ENCODE measurements at regions not wholly inside any gene's neighbourhood (a gene's known extent, or its start where the extent isn't known, plus 50 kb on each side); places are given as distances from the start of the nearest gene placed in this dataset.
"Not testable (repeated sequence)": the region's sequence is repeated elsewhere in the genome, so short reads cannot be mapped to it uniquely, and the experiment has no call there.

DNA sequence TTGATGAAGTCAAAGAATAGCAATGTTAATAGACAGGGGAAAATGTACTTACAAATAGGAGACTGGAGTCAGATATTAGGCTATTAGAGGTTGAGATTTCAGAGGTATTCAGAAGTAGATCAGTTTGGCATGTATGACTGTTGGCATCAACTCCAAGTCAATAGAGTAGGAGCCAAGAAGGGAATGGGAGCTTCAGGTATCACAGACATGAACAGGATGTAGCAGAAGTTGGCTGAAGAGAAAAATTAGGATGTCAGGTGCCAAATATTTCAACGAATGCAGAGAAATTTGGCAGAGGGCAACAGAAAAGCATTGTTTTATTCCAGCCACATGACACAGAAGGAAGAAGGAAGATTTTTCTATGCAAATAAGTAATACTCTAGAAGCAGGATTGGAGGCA is 69.7 kb downstream of the GLYATL1 start:
- no peak for DNase-seq (ENCODE audit: low spot score)

DNA sequence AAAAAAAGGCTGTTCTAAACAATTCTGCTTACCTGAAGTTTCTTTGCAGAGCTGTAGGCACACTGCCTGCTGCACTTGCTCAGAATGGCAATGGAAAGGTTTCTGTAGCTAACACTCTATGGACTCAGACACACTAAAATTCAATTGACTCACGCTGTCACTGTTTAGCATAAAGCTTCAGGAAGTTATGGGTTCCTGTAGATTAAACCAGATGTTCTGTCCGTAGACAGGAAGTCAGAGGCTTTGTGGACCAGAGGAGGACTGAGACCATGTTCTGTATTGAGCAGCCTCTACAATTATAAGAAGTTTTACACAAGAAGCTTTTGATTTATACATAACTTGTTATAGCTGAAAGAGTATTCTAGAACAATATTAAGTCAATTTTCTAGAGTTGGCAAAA is 70.4 kb downstream of the GLYATL1 start:
- DNase-seq (ENCODE audit: low spot score), result no peak

DNA sequence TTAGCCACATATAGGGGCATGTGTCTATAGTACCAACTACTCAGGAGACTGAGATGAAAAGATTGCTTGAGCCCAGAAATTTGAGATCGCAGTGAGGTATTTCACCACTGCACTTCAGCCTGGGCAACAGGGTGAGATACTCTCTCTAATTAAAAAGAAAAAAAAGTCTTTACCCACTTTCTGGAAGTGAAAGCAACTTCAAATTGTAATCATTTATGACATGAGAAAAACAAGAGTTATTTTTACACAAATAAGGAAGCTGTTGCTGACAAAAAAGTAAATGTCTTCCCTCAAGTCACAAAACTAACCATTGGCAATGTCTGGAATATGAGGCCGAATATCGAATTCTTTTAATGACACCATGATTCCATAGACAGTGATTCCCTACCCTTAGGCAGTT is 71.4 kb downstream of the GLYATL1 start:
- DNase-seq (ENCODE audit: low spot score), result no peak

DNA sequence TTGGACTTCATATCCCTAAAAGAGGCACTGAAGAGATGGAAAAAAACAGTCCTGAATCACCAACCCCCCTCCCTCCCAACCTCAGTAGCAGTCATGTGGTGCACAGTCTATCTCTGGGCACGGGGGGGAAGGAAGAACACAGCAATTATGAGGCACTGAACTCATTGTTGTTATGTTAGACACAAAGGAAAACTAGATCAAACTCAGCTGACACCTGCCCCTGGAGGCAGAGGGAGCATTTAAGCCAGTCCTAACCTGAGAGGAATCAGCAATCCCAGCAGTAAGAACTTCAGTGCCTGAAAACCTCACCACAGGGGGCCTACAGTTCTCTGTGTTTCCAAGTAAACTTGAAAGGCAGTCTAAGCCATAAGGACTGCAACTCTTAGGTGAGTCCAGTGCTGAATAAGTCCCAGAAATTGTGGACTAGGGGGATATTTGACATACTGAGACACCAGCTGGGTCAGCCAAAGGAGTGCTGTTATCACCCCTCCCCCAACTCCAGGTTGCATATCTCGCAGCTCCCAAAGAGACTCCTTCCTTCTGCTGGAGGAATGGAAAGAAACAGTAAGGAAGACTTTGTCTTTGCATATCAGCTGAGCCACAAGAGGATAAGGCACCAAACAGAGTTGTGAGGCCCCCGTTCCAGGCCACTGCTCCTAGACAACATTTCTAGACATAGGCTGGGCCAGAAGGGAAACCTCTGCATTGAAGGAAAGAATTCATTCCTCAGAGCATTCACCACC is 72.5 kb downstream of the GLYATL1 start:
- no peak for DNase-seq (ENCODE audit: low spot score)

DNA sequence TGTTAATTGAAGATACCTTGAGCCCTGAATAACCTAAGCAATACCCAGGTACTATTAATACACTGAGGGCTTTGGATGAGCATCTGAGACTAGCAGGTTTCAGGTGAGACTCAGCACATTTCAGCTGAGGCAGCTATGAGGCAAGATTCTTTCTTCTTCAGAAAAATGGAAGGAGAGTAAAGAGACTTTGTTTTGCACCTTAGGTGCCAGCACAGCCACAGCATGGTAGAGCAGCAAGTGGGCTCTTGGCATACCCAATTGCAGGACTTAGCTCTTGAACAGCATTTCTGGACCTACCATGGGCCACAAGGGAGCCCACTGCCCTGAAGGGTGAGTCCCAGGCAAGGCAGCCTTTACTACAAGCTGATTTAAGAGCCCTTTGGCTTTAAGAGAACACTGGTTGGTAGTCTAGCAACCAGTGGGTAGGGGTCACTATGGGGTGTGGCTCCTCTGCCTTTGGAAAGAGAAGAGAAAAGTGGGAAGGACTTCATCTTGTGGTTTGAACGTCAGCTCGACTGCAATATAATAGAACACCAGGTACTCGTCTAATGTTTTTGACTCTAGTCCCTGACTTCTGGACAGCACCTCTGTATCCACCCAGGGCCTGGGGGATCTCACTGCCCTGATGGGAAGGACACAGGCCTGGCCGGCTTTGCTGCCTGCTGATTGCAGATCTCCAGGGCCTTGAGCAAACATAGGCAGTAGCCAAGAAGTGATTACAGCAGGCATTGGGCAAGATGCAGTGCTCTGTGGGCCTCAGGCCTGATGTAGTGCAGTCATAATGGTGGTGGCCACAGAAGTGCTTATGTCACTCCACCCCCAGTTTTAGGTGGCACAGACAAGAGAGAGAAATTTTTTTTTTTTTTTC is 73.3 kb downstream of the GLYATL1 start:
- no peak for DNase-seq (ENCODE audit: low spot score)

DNA sequence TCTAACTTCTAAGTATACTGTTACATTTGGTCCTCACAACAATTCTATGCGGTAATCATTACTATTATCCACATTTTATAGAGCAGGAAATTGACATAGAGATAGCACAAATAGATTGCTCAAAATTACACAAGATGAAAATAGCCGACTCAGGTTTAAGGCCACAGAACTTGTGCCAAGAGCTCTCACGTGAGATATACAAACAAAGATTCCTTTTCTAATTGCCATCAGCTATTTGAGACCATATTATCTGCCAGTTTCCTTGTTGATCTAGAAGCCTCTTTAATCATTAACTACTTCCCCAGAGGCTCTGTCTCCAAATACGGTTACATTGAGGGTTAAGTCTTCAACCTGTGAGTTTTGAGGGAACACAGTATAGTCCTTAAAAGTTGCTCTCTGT is 61.0 kb upstream of the GLYATL1B start:
- peak; percentile 45 for DNase-seq (ENCODE audit: low spot score)

DNA sequence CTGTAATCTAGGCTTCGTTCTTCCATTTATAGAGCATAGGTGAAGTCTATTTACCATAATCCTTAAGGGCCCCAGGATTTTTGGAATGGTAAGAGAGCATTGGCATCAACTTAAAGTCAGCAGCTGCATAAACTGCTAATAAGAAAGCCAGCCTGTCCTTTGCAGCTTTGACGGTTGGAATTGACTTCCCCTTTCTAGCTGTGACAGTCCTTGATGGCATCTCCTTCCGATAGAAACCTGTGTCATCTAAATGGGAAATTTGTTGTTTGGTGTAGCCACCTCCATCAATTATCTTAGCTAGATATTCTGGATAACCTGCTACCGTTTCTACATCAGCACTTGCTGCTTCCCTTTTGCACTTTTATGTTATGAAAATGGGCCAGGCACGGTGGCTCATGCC is 58.0 kb upstream of the GLYATL1B start:
- DNase-seq (ENCODE audit: low spot score), result no peak

DNA sequence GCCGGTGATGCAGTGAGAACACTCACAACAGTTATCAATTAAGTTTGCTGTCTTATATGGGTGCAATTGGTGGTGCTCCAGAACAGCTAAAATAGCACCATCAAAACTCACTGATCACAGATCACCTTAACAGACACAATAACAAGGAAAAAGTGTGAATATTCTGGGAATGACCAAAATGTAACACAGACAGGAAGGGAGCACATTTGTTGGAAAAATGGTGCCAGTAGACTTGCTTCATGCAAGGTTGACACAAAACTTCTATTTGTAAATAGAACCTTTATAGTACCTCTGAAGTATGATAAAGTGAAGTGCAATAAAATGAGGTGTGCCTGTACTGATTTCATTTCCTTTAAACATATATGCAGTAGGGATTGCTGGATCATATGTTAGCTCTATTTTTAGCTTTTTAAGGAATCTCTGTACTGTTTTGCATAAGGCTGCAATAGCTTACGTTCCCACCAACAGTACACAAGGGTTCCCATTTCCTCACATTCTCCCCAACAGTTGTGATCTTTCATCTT is 56.7 kb upstream of the GLYATL1B start:
- DNase-seq (ENCODE audit: low spot score), result no peak

DNA sequence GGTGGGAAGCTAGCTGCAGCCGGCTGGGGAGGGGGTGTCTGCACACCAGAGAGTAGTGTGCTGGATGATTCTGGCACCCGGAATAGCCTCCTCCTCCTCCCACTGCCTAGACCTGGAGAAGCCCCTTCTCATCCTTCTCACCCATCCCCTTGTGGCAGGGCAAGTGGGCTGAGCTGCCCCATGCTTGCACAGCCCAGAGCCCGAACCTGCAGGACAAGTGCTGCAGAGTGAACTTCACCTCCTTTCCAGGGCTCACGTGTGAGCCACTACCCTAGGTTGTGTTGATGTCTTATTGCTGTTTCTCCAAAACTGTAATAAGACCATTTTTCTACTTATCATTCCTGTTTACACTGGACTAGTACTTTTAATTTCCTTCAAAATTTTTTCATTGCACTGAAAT is 56.1 kb upstream of the GLYATL1B start:
- no peak for DNase-seq (ENCODE audit: low spot score)

DNA sequence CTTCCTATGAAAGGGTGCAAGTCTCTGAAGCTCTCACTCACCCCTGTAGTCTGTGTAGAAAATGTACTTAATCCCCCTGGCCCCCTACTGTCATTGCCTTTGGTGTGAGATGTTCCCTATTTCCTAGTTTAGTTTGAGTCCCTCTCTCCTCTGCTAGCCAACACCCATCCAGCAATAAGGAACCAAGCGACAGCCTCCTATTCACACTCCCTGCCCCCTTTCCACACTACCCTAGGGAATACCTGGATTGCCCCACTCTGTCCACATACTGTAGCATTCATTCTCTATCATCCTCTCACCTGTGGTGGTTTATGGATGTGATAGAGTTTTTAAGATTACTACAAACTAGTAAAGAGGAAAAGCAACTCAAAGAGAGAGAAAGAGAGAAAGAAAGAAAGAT is 54.4 kb upstream of the GLYATL1B start:
- not testable (repeated sequence) for DNase-seq (ENCODE audit: low spot score)
